Naive thymus-derived CD8-positive, alpha-beta T cell (primary cell): ENCODE measurements at regions not wholly inside any gene's neighbourhood (a gene's known extent, or its start where the extent isn't known, plus 50 kb on each side); places are given as distances from the start of the nearest gene placed in this dataset.

ENCODE experiments used
- ATAC-seq, 2 donors: fragments of 150-1000 bp; cut with Tn5 transposase in 1 of 2; sonication (Bioruptor Pico), chemical (Tn5 transposase) in 1 of 2; 1 replicate in 1 of 2; 2 replicates in 1 of 2; pipeline ENCODE4 v1.10.0; 2021; ENCODE audit warnings: mild to moderate bottlenecking in 2 of 2, moderate library complexity in 2 of 2
- POLR2A ChIA-PET: fragments of 350-600 bp; sonication (Branson Sonifier 250); formaldehyde crosslinking; loops from one replicate; lab custom pipeline; 2021; ENCODE audit warnings: antibody characterized with exemption; lab: Charles Lee
- DNase-seq, 10 donors: peaks; one replicate each; pipeline versions ENCODE4 v3.0.0 to v3.0.0-alpha.2; 2020 to 2022
- H3K27ac Mint-ChIP-seq, 10 donors: one replicate each; pipeline ENCODE4 v1.8.0; 2020 to 2022; ENCODE audit warnings: mild to moderate bottlenecking in 10 of 10, mixed read lengths in 10 of 10, moderate library complexity in 4 of 10, inconsistent platforms in 1 of 10
- H3K27me3 Mint-ChIP-seq, 5 donors: one replicate each; pipeline ENCODE4 v1.8.0; 2021 to 2022; ENCODE audit warnings: mixed read lengths in 5 of 5
- H3K36me3 Mint-ChIP-seq, 3 donors: one replicate each; pipeline ENCODE4 v1.8.0; 2020 to 2022; ENCODE audit warnings: mixed read lengths in 3 of 3, mild to moderate bottlenecking in 2 of 3, inconsistent platforms in 1 of 3
- H3K4me1 Mint-ChIP-seq, 4 donors: one replicate each; pipeline ENCODE4 v1.8.0; 2021 to 2022; ENCODE audit warnings: mixed read lengths in 4 of 4
- H3K4me3 Mint-ChIP-seq, 10 donors: one replicate each; pipeline ENCODE4 v1.8.0; 2020 to 2022; ENCODE audit warnings: mild to moderate bottlenecking in 10 of 10, mixed read lengths in 10 of 10, moderate library complexity in 6 of 10, inconsistent platforms in 1 of 10
- H3K9me3 Mint-ChIP-seq, 9 donors: one replicate each; pipeline ENCODE4 v1.8.0; 2020 to 2022; ENCODE audit warnings: mixed read lengths in 9 of 9, mild to moderate bottlenecking in 3 of 9, inconsistent platforms in 1 of 9, moderate library complexity in 1 of 9

GRCh38 chr6:164507206-164507940, 802.0 kb downstream of the C6orf118 start:
- H3K27me3 Mint-ChIP-seq = no peaks in the 10 kb centered on the region
- no peak for ATAC-seq
- no peak overlapping the region for H3K27ac Mint-ChIP-seq
- POLR2A ChIA-PET = no interaction called here
- H3K36me3 Mint-ChIP-seq = no peaks in the 10 kb centered on the region
- H3K9me3 Mint-ChIP-seq = peaks cover 2 to 18% (median 10%) of the 10 kb centered on the region in 9 donors
- H3K4me1 Mint-ChIP-seq = peaks cover 0 to 5% (median 0%) of the 10 kb centered on the region in 4 donors
- DNase-seq = no peak
- H3K4me3 Mint-ChIP-seq = no peak overlapping the region

DNA sequence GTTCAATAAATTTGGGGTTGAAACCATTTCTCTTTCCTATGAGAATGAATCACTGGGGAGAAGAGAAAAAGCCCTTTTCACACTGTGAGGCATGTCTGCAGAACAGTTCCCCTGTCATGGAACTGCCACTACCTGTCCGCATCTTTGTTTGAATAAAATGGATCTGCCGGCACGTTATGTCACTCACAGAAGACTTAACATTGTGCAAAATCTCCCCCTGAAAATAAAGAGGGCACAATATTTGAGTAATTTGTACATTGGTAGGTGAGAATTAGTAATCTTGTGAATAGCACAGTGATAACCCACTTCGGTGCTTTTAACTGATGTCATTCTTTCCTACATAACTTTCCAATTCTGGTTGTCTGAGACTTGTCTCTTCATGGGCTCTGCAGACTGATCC, 804.0 kb downstream of the C6orf118 start:
- POLR2A ChIA-PET = no interaction called here
- H3K27ac Mint-ChIP-seq = no peak overlapping the region
- no peak overlapping the region for H3K4me3 Mint-ChIP-seq
- H3K27me3 Mint-ChIP-seq = no peaks in the 10 kb centered on the region
- H3K9me3 Mint-ChIP-seq = peaks cover 2 to 18% (median 8%) of the 10 kb centered on the region in 9 donors
- DNase-seq (no peak), ATAC-seq (no peak)
- H3K4me1 Mint-ChIP-seq = peaks cover 0 to 5% (median 0%) of the 10 kb centered on the region in 4 donors
- no peaks in the 10 kb centered on the region for H3K36me3 Mint-ChIP-seq

GRCh38 chr6:164502833-164503232, 806.6 kb downstream of the C6orf118 start:
- H3K27ac Mint-ChIP-seq = no peak overlapping the region
- POLR2A ChIA-PET = no interaction called here
- no peaks in the 10 kb centered on the region for H3K36me3 Mint-ChIP-seq
- ATAC-seq (no peak), DNase-seq (no peak)
- peaks cover 0 to 5% (median 0%) of the 10 kb centered on the region in 4 donors for H3K4me1 Mint-ChIP-seq
- no peak overlapping the region for H3K4me3 Mint-ChIP-seq
- H3K27me3 Mint-ChIP-seq = no peaks in the 10 kb centered on the region
- H3K9me3 Mint-ChIP-seq = peaks cover 2 to 15% (median 8%) of the 10 kb centered on the region in 9 donors

DNA sequence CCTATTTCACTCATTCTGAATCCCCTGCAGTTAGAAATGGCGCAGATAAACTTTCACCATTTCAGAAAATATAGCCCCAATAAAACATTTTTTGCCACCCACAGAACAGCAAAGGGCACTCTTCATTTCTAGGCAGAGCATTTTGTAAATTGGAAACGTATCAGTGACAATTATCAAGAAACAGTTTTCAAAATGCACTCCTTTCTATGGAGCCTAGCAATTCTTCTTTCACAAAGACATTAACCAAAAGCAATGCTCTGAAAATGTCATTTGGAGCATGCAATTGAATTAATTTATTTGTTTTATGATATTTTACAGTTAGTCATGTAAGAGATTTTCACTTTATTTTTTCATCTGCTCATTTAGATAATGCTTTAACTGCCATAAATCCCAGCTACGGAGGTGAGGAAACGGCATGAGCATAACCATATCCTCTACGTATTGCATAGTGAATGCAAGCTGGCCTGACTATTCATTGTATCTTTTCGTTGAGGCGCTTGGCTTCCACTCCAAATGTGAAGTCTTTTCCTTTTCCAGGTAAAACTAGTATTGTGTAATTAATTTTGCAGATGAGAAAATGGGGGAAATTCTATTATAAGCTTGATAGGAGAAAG, 813.4 kb downstream of the C6orf118 start:
- Mint-ChIP-seq H3K36me3 (no peaks in the 10 kb centered on the region), H3K27me3 (no peaks in the 10 kb centered on the region), H3K27ac (no peak overlapping the region), H3K9me3 (peaks cover 0 to 9% (median 6%) of the 10 kb centered on the region in 9 donors), H3K4me1 (no peaks in the 10 kb centered on the region), H3K4me3 (no peak overlapping the region)
- ATAC-seq (no peak), DNase-seq (no peak)
- POLR2A ChIA-PET = no interaction called here

DNA sequence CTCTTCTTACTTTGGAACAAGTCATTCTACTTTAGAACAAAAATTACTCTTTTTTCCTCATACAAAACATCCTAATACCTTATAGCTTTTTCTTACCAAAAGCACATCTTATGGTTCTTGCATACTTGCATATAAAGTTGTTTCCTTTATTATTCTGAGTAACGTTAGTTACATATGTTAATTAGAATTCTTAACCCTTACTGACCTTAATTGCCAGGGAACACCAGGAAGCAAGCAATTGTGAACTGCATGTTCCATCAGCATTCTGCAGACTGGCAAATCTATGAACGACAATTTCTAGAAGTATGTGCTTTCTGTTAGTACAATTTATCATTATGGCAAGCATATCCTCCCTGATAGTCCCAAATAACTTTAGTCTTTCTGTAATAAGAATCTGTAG, 831.0 kb downstream of the C6orf118 start:
- H3K4me1 Mint-ChIP-seq = no peaks in the 10 kb centered on the region
- POLR2A ChIA-PET = no interaction called here

DNA sequence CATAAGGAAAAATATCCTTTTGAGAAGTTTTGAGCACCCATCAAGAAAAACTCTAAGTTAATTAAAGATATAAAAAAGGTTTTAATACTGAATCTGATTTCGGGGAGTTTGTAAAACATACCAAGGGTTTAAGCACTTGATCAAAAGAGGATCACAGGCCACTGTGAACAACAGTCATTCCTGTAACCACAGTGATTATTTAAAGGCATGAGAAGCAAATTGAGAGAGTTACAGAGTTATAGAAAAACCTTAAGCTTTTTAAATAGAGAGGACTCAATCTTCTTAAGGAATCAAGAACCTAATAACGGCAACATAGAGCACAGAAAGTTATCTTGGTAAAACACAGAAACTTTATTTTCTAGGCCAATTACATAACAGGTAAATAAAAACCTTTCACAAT, 831.6 kb downstream of the C6orf118 start:
- Mint-ChIP-seq H3K27ac (no peak overlapping the region), H3K36me3 (peaks cover 0 to 4% (median 0%) of the 10 kb centered on the region in 3 donors), H3K9me3 (peaks cover 0 to 26% (median 4%) of the 10 kb centered on the region in 9 donors), H3K4me3 (no peak overlapping the region), H3K27me3 (no peaks in the 10 kb centered on the region), H3K4me1 (no peaks in the 10 kb centered on the region)
- POLR2A ChIA-PET = no interaction called here
- DNase-seq = no peak
- no peak for ATAC-seq

More for the DNA sequence above, 831.0 kb downstream of the C6orf118 start:
- ATAC-seq = no peak
- no peak overlapping the region for H3K27ac Mint-ChIP-seq
- H3K27me3 Mint-ChIP-seq = no peaks in the 10 kb centered on the region
- no peak for DNase-seq
- H3K4me3 Mint-ChIP-seq = no peak overlapping the region
- H3K36me3 Mint-ChIP-seq = peaks cover 0 to 4% (median 0%) of the 10 kb centered on the region in 3 donors
- H3K9me3 Mint-ChIP-seq = peaks cover 0 to 27% (median 4%) of the 10 kb centered on the region in 9 donors

- no peaks in the 10 kb centered on the region for H3K27me3 Mint-ChIP-seq
- DNase-seq (no peak), ATAC-seq (no peak)
- H3K36me3 Mint-ChIP-seq = peaks cover 0 to 4% (median 0%) of the 10 kb centered on the region in 3 donors
- H3K9me3 Mint-ChIP-seq = peaks cover 0 to 22% (median 1%) of the 10 kb centered on the region in 9 donors
- H3K27ac Mint-ChIP-seq = no peak overlapping the region
- H3K4me1 Mint-ChIP-seq = no peaks in the 10 kb centered on the region
- no peak overlapping the region for H3K4me3 Mint-ChIP-seq
- POLR2A ChIA-PET = no interaction called here
These were observed 832.3 kb downstream of the C6orf118 start for GRCh38 chr6:164477101-164477500.

GRCh38 chr6:164469276-164469949, 840.0 kb downstream of the C6orf118 start:
- H3K27ac Mint-ChIP-seq = no peak overlapping the region
- peaks cover 0 to 21% (median 7%) of the 10 kb centered on the region in 9 donors for H3K9me3 Mint-ChIP-seq
- H3K4me1 Mint-ChIP-seq = no peaks in the 10 kb centered on the region
- POLR2A ChIA-PET = no interaction called here
- ATAC-seq (no peak), DNase-seq (no peak)
- no peaks in the 10 kb centered on the region for H3K27me3 Mint-ChIP-seq
- no peak overlapping the region for H3K4me3 Mint-ChIP-seq
- H3K36me3 Mint-ChIP-seq = no peaks in the 10 kb centered on the region

DNA sequence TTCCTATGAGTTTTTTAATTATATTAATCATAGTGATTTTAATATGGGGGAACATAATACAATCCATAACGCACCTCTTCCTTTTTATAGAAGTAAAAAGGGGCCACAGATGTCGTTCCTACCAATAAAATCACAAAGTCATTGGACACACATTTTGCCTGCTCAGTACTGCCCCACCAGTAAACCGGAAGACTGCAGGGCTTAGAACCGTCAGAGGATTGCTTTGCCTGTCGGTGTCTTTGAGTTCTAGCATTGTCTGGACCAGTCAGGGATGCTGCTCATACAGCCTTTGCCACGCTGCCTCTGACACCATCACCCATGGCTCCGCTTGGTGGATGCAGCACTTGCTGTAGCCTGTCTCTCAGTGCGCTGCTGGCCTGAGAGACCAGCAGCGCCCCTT, 853.6 kb downstream of the C6orf118 start:
- DNase-seq = no peak
- POLR2A ChIA-PET = no interaction called here
- Mint-ChIP-seq H3K9me3 (peaks cover 0 to 5% (median 0%) of the 10 kb centered on the region in 9 donors), H3K4me3 (no peak overlapping the region), H3K4me1 (no peaks in the 10 kb centered on the region), H3K27ac (no peak overlapping the region), H3K36me3 (no peaks in the 10 kb centered on the region), H3K27me3 (no peaks in the 10 kb centered on the region)
- ATAC-seq = no peak

DNA sequence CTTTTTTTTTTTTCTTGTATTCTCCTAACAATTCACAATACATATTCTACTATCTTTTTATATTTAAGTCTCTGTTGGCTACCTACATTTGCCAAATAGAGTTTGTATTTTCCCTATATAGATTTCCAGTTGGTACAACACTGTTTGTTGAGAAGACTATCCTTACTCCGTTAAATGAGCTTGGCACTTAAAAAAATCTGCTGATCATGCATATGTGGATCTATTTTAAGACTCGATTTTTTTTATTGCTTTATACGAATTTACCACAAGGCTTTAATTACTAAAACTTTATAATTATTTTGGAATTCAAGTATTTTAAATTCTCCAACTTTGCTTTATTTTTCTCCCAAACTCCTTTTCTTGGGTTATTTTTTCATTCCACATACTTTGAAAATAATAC, 855.6 kb downstream of the C6orf118 start:
- H3K36me3 Mint-ChIP-seq = peaks cover 0 to 3% (median 0%) of the 10 kb centered on the region in 3 donors
- DNase-seq (no peak), ATAC-seq (no peak)
- no peaks in the 10 kb centered on the region for H3K4me1 Mint-ChIP-seq
- H3K27me3 Mint-ChIP-seq = no peaks in the 10 kb centered on the region
- no peak overlapping the region for H3K27ac Mint-ChIP-seq
- H3K4me3 Mint-ChIP-seq = no peak overlapping the region
- peaks cover 0 to 11% (median 5%) of the 10 kb centered on the region in 9 donors for H3K9me3 Mint-ChIP-seq
- POLR2A ChIA-PET = no interaction called here

DNA sequence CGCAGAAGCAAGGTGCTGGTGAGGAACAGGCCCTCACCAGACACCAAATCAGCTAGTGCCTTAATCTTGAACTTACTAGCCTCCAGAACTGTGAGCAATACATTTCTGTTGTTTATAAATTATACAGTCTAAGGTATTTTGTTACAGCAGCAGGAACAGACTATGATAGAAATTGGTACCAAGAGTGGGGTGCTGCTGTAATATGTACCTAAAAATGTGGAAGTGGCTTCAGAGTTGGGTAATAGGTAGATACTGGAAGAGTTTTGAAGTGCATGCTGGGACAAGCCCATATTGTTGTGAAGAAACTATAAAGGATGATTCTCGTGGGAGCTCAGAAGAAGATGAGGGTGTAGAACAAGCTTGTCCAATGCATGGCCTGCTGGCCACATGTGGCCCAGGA, 866.8 kb downstream of the C6orf118 start:
- ATAC-seq = no peak
- peaks cover 0 to 5% (median 0%) of the 10 kb centered on the region in 3 donors for H3K36me3 Mint-ChIP-seq
- H3K27ac Mint-ChIP-seq = no peak overlapping the region
- H3K4me3 Mint-ChIP-seq = no peak overlapping the region
- POLR2A ChIA-PET = no interaction called here
- no peak for DNase-seq
- H3K9me3 Mint-ChIP-seq = peaks cover 2 to 30% (median 12%) of the 10 kb centered on the region in 9 donors
- no peaks in the 10 kb centered on the region for H3K4me1 Mint-ChIP-seq
- peaks cover 0 to 2% (median 0%) of the 10 kb centered on the region in 5 donors for H3K27me3 Mint-ChIP-seq

DNA sequence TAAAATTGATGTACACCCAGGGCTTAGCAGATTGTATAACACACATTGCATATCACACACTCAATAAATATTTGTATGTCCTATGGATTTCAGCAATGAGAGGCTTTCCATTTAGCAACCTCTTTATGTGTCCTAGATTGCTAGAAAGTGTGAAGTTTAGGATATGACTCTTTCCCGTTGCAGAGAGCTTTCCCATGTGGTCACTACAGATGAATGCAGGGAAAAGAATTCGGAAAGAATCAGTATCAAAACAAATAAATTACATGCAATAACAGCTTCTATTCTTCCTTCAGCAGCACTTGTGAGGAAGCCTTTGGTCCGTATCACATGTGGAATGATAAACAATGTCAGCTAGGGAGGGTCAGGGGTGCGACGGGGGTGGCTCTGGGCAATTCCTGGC, 870.1 kb downstream of the C6orf118 start:
- POLR2A ChIA-PET = no interaction called here
- Mint-ChIP-seq H3K36me3 (peaks cover 0 to 5% (median 0%) of the 10 kb centered on the region in 3 donors), H3K4me3 (no peak overlapping the region), H3K9me3 (peaks cover 2 to 30% (median 12%) of the 10 kb centered on the region in 9 donors), H3K27me3 (peaks cover 0 to 2% (median 0%) of the 10 kb centered on the region in 5 donors), H3K4me1 (no peaks in the 10 kb centered on the region), H3K27ac (no peak overlapping the region)
- DNase-seq (no peak), ATAC-seq (no peak)

DNA sequence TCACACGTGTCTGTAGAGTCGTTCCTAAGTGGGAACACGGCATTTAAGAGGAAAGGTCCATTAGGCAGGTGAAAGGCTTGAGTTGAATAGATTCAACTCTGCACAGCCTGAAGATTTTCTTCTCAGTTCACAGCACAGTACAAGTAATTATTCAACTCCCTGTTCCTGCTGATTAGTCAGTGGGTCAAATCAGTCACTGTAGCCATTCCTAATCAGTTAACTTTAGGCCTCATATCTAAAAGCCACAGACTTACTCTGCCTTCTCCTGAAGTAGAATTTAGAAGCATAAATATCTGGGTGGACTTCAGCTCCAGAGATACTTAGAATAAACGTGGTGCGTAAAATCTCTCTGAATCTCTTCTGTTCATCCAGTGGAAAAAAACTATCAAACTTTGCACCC, 872.4 kb downstream of the C6orf118 start:
- H3K4me1 Mint-ChIP-seq = no peaks in the 10 kb centered on the region
- POLR2A ChIA-PET = no interaction called here
- no peak overlapping the region for H3K4me3 Mint-ChIP-seq
- peaks cover 0 to 2% (median 0%) of the 10 kb centered on the region in 5 donors for H3K27me3 Mint-ChIP-seq
- no peak overlapping the region for H3K27ac Mint-ChIP-seq
- ATAC-seq = no peak
- peaks cover 1 to 19% (median 4%) of the 10 kb centered on the region in 9 donors for H3K9me3 Mint-ChIP-seq
- DNase-seq = no peak
- H3K36me3 Mint-ChIP-seq = peaks cover 0 to 4% (median 0%) of the 10 kb centered on the region in 3 donors
